ENCODE measurements at regions not wholly inside any gene's neighbourhood (a gene's known extent, or its start where the extent isn't known, plus 50 kb on each side); places are given as distances from the start of the nearest gene placed in this dataset.

GRCh38 chr18:33934258-33934657 is 290.5 kb downstream of the NOL4 start:
- TF ChIP-seq PPARA (CRISPR knock-in tag; IDR thresholded peaks at IDR 0.05; ENCODE audit: borderline replicate concordance) (no peak), POU6F1 (CRISPR knock-in tag; IDR thresholded peaks at IDR 0.05; ENCODE audit: borderline replicate concordance, low read depth) (no peak), ZC3H10 (CRISPR knock-in tag; IDR thresholded peaks at IDR 0.05) (no peak), ZFP30 (CRISPR knock-in tag; IDR thresholded peaks at IDR 0.05) (no peak), RARB (CRISPR knock-in tag; IDR thresholded peaks at IDR 0.05) (no peak), TSHZ2 (CRISPR knock-in tag; IDR thresholded peaks at IDR 0.05) (no peak)

Data from SK-N-SH treated with all-trans-retinoic acid at 6 μM for 48 hours (cell line).